GM18861 (cell line): ENCODE measurements at regions not wholly inside any gene's neighbourhood (a gene's known extent, or its start where the extent isn't known, plus 50 kb on each side); places are given as distances from the start of the nearest gene placed in this dataset.

Experiments used
- ATAC-seq: cut with Tn5 transposase; IDR thresholded peaks from one replicate; pipeline ENCODE4 v1.9.1; 2021; ENCODE audit not compliant: unreplicated experiment

- no peak for ATAC-seq
Observed at GRCh38 chr5:125575891-125576505, 829.6 kb upstream of the ZNF608 start.

GRCh38 chr5:125576822-125577221 lies 830.4 kb upstream of the ZNF608 start:
- no peak for ATAC-seq

- ATAC-seq = no peak
Observed at GRCh38 chr5:125578551-125578950, 832.1 kb upstream of the ZNF608 start.

- no peak for ATAC-seq
Observed at GRCh38 chr5:125579182-125579581, 832.7 kb upstream of the ZNF608 start.

GRCh38 chr5:125581311-125581710 lies 834.9 kb upstream of the ZNF608 start:
- no peak for ATAC-seq

GRCh38 chr5:125582352-125582751 lies 835.9 kb upstream of the ZNF608 start:
- ATAC-seq = no peak

GRCh38 chr5:125583321-125584139 lies 837.1 kb upstream of the ZNF608 start:
- no peak for ATAC-seq

- no peak for ATAC-seq
Observed at GRCh38 chr5:125584140-125584520, 837.7 kb upstream of the ZNF608 start.

- no peak for ATAC-seq
Observed at GRCh38 chr5:125587631-125588030, 835.6 kb upstream of the GRAMD2B start.

- no peak for ATAC-seq
Observed at GRCh38 chr5:125592856-125593255, 830.4 kb upstream of the GRAMD2B start.

GRCh38 chr5:125595095-125595494 lies 828.1 kb upstream of the GRAMD2B start:
- ATAC-seq = no peak

GRCh38 chr5:125595845-125596244 lies 827.4 kb upstream of the GRAMD2B start:
- no peak for ATAC-seq

GRCh38 chr5:125597338-125597737 lies 825.9 kb upstream of the GRAMD2B start:
- ATAC-seq = no peak

GRCh38 chr5:125600559-125600958 lies 822.6 kb upstream of the GRAMD2B start:
- ATAC-seq = no peak

- ATAC-seq = no peak
Observed at GRCh38 chr5:125602184-125602583, 821.0 kb upstream of the GRAMD2B start.

- ATAC-seq = no peak
Observed at GRCh38 chr5:125603321-125603720, 819.9 kb upstream of the GRAMD2B start.

GRCh38 chr5:125604104-125604503 lies 819.1 kb upstream of the GRAMD2B start:
- no peak for ATAC-seq

GRCh38 chr5:125607018-125607417 lies 816.2 kb upstream of the GRAMD2B start:
- ATAC-seq = no peak

- no peak for ATAC-seq
Observed at GRCh38 chr5:125609011-125609410, 814.2 kb upstream of the GRAMD2B start.

- ATAC-seq = no peak
Observed at GRCh38 chr5:125610892-125611291, 812.3 kb upstream of the GRAMD2B start.

GRCh38 chr5:125611541-125611940 lies 811.7 kb upstream of the GRAMD2B start:
- no peak for ATAC-seq

GRCh38 chr5:125612181-125612721 lies 811.0 kb upstream of the GRAMD2B start:
- no peak for ATAC-seq
